ENCODE measurements at regions not wholly inside any gene's neighbourhood (a gene's known extent, or its start where the extent isn't known, plus 50 kb on each side); places are given as distances from the start of the nearest gene placed in this dataset.

DNA sequence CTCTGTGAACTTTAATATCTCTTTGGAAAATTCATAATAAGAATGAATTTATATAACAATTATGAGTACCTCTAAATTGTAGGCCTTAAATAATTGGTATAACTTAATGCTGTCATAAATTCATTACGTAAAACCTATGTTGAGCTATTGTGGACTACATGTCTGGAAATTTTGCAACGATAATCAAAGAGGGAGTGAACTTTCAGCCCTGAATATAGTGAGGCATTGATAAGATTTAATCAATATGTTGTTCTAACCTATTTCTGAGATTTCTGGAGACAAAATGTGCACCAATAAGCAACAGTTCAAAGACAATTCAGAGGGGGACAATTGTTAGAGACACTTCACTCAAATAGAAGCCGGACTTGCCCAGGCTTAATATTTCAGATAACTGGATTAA is 499.4 kb downstream of the ELAVL2 start:
- DNase-seq = no peak

DNA sequence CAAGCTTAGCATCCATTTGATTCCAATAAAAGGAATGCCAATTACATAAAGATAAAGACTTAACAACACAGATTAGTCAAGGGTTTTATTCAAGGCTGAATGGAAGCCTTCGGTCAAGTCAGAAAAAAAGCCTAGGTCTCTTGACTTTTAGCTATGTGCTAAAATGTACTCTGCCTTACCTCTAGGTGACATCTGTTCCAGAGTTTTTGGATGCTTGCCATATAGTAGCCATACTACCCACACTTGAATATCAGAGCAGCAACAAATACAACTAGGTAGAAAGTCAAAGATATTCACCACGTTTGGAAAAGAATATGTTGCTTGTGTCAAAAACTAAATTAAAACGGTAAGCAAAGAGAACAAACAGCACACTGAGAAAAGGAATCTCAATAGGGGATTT is 484.7 kb downstream of the ELAVL2 start:
- no peak for DNase-seq

DNA sequence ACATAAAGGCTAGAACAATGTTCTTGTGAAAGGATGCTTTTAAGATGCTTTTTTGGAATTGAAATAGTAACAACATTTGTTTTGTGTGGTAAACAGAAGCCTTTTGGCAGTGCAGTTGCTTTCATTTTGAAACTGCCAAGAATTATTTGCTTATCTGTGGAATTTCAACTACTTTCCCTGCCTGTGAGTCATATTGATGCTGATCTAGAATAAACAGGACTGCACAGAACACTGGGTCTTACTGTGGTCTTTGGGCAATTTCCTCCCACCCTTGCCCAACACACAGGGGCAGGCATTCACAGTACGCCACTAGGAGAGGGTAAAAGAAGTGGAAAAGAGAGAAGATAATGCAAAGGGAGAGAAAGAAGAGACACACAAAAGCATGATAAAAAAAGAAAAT is 483.7 kb downstream of the ELAVL2 start:
- DNase-seq = no peak

DNA sequence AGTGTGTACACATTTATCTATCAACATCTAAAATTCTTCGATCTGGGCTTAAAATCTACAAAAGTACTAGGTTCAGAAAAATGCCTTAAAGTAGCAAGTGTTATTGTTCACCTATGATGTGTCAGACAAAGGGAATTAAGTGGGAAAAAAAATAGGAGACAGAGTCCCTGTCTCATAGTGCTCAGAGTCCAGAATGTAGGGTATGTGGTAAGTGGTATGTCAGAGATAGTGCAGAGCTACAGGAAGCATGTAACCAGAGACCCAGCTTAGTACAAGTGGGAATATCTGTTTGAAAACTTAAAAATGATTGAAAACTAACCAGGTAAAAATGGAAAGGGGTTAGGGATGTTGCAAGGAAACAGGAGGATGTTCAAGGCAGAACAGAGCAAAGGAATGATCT is 482.8 kb downstream of the ELAVL2 start:
- no peak for DNase-seq

DNA sequence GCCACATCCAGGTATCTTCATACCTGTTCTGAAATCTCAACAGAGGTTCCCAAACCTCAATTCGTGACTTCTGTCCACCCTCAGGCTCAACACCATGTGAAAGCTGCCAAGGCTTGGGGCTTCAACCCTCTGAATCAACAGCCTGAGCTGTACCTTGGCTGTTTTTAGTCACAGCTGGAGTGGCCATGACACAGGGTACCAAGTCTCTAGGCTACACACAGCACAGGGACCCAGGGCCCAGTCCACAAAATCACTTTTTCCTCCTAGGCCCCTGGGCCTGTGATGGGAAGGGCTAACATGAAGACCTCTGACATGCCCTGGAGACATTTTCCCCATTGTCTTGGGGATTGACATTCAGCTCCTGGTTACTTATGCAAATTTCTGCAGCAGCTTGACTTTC is 464.9 kb downstream of the ELAVL2 start:
- DNase-seq = no peak

DNA sequence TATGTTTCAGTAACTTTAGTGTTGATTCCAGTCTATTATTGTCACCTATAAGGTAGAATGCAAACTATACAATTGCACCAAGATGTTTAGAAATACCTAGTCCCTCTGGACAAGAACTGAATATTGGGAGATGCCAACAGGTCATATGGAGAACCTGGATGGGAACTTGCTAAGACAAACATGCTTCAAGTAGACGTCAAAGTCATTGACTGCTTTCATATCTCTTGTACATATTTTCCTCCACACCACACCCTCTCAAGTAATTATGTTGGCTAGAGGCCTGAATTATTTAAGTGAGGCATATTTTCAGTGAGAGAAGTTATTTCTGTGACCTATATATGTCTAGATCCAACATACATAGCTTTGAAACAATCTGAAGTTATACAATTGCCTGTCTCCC is 453.3 kb downstream of the ELAVL2 start:
- no peak for DNase-seq

DNA sequence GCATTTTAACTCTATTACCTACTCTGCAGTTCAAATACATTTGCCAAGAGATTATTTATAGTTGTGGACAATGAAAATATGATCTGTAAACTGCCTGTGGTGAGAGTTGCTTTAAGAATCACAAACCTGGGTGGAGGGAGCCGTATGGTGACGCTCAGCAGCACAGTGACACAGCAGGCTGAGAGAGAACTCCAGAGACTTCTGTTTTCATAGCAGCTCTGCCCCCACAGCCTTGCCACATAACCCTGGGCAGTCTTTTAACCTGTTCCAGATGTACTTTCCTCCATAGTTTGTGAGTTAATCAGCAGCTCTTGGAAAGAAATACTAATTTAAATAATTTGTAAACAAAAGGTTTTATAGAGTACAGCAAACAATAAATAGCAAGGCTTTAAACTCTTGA is 450.5 kb downstream of the ELAVL2 start:
- no peak for DNase-seq

DNA sequence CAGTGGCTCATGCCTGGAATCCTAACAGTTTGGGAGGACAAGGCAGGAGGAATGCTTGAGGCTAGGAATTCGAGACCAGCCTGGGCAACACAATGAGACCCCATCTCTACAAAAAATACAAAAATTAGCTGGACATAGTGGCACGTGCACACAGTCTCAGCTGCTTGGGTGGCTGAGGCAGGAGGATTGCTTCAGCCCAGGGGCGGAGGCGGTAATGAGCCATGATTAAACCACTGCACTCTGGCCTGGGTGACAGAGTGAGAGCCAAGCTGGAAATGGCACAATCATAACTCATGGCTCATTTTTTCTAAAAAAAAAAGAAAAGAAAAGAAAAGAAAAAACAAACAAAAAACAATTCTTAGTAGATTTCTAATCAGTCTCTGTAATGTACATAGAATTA is 446.2 kb downstream of the ELAVL2 start:
- no peak for DNase-seq

DNA sequence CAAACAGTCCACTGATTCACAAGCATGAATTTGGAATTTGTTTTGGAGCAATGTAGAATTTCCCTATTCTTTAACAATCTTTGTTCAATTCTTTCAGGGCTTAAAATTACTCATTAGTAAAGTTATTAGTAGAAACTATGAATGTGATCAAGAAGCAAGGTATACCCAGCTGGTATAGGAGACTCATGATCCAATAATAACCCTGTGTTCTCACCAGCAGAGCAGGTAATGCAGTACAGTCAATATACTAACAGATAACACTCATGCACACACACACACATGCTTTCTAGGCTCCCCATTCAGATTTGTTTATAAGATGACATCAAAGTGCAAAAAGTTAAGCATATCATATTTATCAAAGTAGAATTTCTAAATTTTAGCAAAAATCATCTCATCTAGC is 445.2 kb downstream of the ELAVL2 start:
- no peak for DNase-seq

DNA sequence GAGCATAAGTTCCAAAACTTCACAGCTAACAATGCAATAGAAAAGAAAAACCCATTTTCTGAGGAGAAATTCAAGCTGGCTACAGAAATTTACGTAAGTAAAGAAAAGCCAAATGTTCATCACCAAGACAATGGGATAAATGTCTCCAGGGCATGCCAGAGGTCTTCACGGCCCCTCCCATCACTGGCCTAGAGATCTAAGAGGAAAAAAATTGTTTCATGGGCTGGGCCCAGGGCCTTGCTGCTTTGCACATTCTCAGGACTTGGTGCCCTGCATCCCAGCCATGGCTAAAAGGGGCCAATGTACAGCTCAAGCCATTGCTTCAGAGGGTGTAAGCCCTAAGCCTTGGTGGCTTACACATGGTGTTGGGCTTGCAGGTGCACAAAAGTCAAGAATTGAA is 443.6 kb downstream of the ELAVL2 start:
- DNase-seq = no peak

DNA sequence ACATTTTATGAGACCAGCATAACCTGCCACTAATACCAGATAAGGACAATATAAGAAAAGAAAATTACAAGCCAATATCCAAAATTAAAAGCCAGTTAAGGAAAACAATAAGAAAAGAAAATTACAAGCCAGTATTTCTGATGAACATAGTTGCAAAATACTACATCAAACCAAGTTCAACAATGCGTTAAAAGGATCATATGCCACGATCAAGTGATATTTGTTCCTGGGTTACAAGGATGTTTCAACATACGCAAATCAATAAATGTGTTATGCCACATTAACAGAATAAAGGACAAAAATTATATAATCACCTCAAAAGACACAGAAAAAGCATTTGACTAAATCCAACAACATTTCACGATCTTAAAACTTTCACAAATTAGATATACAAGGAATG is 431.9 kb downstream of the ELAVL2 start:
- DNase-seq = no peak

DNA sequence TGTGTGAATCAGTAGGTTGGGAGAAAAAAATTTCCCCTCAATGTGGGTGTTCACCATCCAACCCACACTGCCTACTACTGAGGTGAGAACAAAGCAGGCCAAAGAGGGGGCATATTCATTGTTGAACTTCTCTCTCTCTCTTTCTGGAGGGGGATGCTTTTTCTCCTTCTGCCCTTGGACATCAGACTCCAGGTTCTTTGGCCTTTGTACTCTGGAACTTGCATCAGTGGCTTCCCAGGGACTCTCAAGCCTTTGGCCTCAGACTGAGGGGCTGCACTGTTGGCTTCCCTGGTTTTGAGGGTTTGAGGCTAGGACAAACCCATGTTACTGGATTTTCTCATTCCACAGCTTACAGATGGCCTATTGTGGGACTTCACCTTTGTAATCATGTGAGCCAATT is 417.2 kb downstream of the ELAVL2 start:
- no peak for DNase-seq

DNA sequence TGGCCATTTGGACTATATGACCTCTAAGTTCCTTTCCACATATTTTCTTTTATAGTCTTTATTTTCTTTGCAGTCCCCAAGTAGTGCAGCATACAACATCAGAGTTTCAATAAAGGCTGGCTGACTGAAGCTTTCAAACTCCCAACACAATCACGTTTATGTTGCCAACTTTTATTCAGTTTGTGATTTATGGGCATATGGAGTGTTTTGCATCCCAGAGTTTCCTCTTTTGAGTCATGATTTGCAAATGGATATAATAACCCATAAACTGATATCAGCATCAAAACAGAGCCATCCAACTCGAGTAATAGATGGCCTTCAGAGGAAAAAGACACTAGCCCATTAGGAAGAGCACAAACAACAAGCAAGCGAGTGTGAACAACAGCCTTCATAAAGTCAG is 414.0 kb downstream of the ELAVL2 start:
- no peak for DNase-seq

DNA sequence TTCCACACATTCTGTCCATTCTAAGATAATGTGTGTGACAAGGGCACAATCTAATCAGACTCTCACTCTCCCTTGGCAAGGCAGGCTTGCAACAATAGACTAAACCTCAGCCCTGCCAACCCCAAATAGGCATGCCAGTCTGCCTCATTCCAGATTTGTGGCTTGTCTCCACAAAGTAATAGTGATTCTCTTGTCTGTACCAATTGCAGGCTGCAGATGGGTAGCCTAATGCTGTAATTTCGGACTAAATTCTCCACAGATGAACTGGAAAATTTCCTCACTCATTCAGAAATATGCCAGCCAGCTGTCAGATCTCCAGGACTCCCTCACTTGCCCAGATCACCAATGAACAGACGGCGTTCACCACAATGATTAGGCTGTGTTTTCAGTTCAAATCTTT is 413.6 kb downstream of the ELAVL2 start:
- no peak for DNase-seq

DNA sequence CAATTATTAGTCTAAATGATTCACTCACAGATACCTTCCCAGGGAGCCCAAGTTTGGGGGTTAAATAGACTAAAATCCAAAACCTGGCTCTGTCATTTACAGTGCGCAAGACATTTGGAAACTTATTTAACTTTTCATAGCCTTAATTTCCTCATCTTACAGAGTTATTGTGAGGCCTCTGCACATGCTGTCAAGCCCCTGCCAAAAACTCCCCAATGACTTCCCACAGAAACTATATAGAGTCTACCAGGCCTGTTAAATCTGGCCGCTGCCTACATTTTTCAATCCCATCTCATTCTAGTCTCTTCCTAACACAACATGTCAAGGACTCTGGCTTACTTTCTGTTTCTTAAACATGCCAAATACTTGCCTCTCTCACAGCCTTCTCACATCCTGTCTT is 412.5 kb downstream of the ELAVL2 start:
- no peak for DNase-seq

DNA sequence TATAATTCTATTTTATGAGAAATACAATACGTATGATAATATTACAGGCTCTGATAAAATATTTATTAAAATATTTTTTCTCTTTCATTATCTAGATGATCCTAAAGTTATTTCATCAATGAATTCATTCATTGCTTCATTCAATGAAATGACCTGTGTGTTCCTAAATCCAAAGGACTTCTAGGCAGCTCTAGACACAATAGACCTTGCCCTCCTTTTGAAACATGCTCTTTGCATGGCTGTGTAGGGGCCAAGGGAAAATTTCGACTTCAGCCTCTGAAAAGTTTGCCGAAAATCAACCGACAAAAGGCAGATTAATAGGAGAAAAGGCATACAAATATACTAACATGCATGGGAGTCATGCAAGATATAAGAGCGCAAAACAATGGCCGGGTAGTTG is 402.0 kb downstream of the ELAVL2 start:
- DNase-seq = no peak

DNA sequence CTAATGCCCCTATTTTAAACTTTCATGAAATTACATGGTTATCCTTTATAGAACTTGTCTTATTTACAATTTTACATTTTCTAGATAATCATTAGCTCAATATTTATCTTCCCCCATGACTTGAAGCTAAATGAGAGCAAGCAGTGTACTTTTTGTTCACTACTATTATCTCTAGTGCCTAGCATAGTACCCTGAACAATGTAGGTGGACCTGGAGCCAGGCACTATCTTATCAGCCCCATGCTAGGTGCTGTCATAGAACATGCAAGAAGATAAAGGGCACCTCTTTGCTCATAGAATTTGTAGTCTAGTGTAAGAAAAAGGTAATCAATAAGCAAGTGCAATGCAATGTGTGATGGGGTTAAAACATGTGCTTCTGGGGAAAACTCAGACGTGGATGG is 399.9 kb downstream of the ELAVL2 start:
- no peak for DNase-seq

DNA sequence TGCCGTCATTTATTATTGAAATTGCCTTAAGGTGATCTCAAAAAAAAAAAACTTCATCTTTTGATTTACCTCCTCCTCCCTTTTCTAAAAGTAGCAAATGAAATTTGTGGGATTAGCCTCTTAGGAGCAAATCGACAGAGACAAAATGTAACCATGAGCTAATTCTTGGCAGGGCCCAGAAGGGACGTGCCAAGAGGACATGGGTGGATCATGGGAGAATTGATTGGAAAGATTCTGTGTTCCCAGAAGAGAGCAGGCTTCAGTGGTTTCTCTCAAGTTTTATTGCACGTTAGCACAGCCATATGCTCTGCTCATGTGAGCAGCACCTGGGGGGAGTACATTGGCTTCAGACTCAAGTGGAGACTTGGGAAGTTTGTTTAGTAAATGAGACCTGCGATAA is 394.6 kb downstream of the ELAVL2 start:
- no peak for DNase-seq

DNA sequence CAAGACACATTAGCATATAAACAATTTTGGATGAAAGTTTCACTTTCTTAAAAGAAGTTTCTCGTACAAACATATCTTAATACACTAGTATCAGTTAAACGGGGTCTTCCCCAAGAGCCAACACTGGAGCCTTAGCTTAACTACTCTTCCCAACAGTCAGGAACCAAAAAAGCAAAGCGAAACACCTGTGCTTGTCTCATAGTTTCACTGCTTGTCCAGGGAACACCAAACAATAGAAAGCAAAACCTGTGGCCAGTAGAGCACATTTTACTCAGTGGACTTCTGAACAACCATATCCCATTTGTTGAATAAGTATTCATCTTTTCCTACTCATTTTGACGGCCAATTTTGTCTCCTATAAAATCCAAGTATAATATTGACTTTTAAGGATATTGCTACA is 391.4 kb downstream of the ELAVL2 start:
- no peak for DNase-seq

DNA sequence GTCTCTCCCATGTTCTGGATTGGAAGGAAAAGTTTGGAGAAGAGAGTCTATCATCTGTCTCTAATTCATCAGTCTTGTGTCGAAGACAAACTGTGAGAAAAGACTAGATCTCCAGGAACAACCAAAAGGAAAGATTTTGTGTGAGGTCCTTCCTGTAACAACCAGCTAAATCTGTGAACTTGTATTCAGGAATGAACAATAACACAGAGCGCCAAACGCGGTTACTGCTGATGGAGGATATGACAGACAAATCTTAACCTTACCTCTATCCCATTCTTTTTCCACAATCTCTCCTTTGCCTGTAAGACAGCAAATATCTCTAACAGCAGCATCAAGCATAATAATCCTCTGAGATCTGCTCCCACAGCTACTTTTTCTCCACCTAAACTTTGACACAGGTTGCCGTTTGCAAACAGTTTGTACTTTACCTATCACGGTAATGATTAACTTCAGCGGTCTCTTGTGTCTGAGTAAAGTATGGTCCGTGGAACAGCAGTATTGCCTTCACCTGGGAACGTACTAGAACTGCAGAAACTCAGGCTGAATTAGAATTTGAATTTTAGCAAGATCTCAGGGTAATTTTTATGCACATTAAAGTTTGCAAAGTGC is 387.6 kb downstream of the ELAVL2 start:
- DNase-seq = no peak

DNA sequence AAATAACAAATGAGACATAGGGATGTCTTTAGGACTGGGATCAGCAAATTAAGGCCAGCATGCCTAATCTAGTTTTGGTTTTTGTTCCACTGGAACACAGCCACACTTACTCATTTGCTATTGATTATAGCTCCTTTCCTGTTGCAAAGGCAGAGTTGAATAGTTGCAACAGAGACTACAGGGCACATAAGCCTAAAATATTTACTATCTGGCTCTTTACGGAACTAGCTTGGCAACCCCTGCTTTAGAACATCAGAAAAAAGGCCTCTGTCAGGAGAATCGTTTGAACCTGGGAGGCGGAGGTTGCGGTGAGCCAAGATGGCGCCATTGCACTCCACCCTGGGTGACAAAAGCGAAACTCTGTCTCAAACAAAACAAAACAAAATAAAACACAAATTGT is 384.8 kb downstream of the ELAVL2 start:
- DNase-seq = no peak

DNA sequence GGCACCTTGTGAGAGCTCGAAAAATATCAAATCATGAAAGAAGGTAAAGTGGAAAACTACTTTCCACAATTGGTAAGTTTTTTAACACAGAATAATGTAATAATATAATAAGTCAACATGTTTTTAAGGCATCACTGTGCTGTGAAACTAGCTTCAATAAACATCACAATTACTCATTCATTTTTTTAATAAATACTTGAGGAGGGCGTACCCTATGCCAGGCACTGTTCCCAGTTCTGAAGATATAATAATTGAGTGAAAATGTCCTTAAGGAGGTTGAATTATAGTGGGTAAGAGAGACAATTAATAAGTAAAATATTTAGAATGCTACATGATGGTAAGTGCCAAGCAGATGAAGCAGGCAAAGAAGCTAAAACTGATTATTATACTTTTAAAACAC is 381.4 kb downstream of the ELAVL2 start:
- no peak for DNase-seq

DNA sequence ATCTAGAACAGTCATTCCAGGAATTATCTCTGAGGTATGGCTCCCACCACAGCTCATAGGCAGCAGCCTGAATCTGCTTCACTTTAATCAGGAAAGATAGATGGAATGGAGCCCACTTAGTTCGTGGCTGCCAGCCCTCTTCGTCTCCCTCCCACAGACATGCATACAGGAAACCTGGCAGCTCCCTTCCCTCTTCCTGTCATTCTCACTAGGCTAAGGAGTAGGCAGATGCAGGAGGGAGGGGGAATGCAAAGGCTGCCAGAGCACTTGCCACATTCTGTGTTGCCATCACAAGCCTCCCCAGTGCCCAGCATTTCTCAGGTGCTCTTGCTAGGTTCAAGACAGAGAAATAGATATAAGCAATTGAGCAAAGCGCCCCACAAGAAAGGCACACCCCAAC is 378.9 kb downstream of the ELAVL2 start:
- DNase-seq = no peak

DNA sequence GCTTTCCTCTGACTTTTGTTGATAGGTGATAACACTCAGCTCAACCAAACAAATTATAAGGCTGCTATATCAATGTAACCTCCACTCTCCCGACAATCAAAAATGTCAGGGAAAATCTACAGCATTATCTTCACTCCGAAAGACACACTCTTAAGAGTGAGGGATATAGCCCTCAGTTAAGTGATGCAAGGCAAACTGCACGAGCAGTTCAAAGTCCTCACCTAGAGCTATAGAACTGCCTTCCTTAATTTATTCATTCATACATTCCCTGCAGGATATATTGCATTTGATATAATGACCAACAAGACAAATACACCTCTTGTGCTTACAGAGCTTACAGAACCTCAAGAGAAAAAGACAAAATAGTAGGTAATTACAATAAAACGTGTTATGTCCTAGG is 378.1 kb downstream of the ELAVL2 start:
- DNase-seq = no peak

DNA sequence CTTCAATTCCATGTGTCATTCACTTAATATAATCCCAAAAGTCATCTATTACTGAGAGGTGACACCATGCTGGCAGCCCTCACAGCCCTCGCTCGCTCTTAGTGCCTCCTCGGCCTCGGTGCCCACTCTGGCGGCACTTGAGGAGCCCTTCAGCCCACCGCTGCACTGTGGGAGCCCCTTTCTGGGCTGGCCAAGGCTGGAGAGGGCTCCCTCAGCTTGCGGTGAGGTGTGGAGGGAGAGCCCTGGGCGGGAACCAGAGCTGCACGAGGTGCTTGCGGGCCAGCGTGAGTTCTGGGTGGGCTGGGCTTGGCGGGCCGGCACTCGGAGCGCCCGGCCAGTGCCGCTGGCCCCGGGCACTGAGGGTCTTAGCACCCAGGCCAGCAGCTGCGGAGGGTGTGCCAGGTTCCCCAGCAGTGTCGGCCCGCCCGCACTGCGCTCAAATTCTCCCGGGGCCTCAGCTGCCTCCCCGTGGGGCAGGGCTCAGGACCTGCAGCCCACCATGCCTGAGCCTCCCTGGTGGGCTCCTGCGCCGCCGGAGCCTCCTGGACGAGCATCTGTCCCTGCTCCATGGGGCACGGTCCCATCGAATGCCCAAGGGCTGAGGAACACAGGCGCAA is 374.1 kb downstream of the ELAVL2 start:
- no peak for DNase-seq

DNA sequence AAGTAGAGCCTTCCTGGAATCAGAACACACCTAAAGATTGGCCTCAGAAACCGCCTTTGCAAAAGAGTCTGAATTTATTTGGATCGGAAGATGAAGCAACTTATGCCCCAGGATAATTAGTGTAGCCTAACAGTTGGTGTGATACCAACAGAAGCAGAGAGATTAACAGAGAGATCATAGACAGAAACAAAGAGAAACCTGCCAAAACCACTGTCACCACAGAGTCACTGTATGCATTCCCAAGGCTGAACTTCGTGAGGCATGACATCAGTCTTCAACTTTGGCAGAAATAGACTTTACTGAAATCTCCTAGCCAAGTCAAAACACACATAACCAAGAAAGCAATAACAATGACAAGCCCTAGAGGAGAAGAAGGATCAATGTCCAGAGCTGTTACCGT is 361.8 kb downstream of the ELAVL2 start:
- DNase-seq = no peak
